Epithelial cell of esophagus (primary cell): ENCODE measurements at regions not wholly inside any gene's neighbourhood (a gene's known extent, or its start where the extent isn't known, plus 50 kb on each side); places are given as distances from the start of the nearest gene placed in this dataset.

ENCODE experiments used
- DNase-seq: peaks from one replicate; pipeline ENCODE4 v3.0.0; 2010; ENCODE audit warnings: low read depth
- H3K4me3 ChIP-seq: 2 replicates; pipeline ENCODE4 v1.5.1; 2011; ENCODE audit warnings: mild to moderate bottlenecking, low read length, control low read depth
- TF ChIP-seq, protein P1 (sequence below): IDR thresholded peaks from 2 replicates; pipeline ENCODE4 v1.5.1; 2011; ENCODE audit warnings: low read depth, mild to moderate bottlenecking, low read length, control low read depth, inconsistent platforms; ENCODE audit not compliant: insufficient read depth; ENCODE audit errors: missing control alignments

GRCh38 chr16:47884116-47884725, 271.6 kb downstream of the ABCC12 start:
- TF ChIP-seq, protein P1, sequence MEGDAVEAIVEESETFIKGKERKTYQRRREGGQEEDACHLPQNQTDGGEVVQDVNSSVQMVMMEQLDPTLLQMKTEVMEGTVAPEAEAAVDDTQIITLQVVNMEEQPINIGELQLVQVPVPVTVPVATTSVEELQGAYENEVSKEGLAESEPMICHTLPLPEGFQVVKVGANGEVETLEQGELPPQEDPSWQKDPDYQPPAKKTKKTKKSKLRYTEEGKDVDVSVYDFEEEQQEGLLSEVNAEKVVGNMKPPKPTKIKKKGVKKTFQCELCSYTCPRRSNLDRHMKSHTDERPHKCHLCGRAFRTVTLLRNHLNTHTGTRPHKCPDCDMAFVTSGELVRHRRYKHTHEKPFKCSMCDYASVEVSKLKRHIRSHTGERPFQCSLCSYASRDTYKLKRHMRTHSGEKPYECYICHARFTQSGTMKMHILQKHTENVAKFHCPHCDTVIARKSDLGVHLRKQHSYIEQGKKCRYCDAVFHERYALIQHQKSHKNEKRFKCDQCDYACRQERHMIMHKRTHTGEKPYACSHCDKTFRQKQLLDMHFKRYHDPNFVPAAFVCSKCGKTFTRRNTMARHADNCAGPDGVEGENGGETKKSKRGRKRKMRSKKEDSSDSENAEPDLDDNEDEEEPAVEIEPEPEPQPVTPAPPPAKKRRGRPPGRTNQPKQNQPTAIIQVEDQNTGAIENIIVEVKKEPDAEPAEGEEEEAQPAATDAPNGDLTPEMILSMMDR = no peak
- no peak overlapping the region for H3K4me3 ChIP-seq
- DNase-seq = no peak

DNA sequence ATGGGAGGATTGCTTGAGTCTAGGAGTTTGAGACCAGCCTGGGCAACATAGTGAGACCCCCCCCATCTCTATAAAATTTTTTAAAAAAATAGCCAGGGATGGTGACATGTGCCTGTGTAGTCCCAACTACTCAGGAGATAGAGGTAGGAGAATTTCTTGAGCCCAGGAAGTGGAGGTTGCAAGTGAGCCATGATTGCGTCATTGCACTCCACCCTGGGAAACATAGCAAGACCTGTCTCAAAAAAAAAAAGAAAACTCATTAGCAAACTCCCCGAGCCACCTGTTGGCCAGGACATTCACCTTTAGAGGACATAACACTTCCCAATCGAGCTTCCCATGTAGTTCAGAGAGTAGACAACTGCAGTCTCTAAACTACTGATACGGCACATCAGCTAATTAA, 274.2 kb downstream of the ABCC12 start:
- H3K4me3 ChIP-seq = no peak overlapping the region
- DNase-seq = peak; percentile 74
- TF ChIP-seq, protein P1 = no peak

DNA sequence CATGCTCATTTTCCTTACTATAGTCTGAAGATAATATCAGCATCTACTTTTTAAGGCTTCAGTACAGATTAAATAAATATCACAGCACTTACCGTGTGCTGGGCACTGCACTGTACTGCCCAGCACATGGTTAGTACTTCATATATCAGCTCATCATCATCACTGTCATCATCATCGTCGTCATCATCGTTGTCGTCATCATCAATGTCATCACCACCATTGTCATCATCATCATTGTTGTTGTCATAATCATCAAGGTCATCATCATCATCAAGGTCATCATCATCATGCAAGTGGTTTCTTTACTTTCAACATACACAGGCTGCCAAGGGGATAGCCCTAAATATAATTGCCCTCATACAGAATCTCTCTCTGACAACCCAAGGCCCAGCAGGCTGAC, 275.1 kb downstream of the ABCC12 start:
- DNase-seq = no peak
- H3K4me3 ChIP-seq = no peak overlapping the region
- TF ChIP-seq, protein P1 = no peak

DNA sequence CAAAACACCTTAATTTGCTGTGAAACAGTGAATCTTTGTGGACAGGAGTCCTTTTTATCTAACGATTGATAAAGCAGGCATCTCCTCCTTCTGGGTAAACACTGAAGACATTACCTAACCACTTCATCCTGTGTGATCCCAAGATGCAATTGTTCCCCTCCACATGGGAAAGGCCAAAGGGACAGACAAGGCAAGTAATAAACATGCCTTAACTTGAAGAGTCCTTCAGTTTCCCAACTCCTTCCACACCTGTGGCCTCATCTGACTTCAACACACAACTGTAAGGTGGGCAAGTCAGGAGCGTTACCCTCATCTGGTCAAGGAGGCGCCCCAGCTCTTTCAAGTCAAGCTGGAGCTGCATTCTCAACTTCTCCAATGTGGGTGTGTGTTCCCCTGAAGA, 278.6 kb downstream of the ABCC12 start:
- TF ChIP-seq, protein P1 = no peak
- DNase-seq = peak; percentile 66
- H3K4me3 ChIP-seq = no peak overlapping the region

DNA sequence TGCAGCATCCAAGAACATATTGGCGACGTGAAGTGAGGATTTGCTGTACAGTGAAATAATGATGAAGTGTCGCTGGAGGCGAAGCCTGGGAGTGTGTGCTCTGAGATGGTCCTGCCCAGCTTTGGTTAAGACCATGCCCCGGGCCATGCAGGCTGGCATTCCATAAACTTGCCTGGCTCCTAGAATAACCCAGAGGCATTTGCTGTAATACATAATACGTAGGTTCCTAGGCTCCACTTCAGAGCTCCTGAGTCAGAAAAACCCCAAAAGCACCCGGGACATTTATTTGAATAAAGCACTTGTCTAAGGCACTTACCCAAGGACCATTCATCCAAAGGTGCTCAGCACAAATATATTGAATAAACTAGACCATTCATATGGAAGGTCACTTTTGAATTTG, 279.3 kb downstream of the ABCC12 start:
- TF ChIP-seq, protein P1 = no peak
- DNase-seq = no peak
- H3K4me3 ChIP-seq = no peak overlapping the region

GRCh38 chr16:47873434-47873833, 282.4 kb downstream of the ABCC12 start:
- no peak overlapping the region for H3K4me3 ChIP-seq
- TF ChIP-seq, protein P1 = no peak
- no peak for DNase-seq

DNA sequence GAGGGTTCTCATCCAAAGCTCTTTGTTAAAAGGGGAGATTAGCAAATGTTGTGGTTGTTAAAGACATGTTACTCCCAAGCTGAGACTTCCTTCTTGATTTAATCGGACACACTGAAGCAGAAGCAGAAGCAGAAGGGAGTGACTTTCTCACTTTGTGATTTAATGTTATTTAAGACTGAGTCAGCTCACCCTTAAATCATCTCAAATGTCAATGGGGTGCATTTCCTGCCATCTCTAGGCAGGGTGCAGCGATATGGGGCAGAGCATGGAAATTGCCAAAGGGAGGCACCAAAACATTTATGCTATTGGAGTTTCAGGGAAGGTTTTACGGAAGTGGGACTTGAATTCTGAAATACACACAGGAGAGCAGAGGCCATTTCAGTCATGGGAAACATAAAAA, 283.6 kb downstream of the ABCC12 start:
- DNase-seq = no peak
- TF ChIP-seq, protein P1 = no peak
- H3K4me3 ChIP-seq = no peak overlapping the region
